D341Med (cell line): ENCODE measurements at regions not wholly inside any gene's neighbourhood (a gene's known extent, or its start where the extent isn't known, plus 50 kb on each side); places are given as distances from the start of the nearest gene placed in this dataset.

Experiments
- DNase-seq: peaks from one replicate; pipeline ENCODE4 v3.0.0; 2012; ENCODE audit warnings: low spot score

DNA sequence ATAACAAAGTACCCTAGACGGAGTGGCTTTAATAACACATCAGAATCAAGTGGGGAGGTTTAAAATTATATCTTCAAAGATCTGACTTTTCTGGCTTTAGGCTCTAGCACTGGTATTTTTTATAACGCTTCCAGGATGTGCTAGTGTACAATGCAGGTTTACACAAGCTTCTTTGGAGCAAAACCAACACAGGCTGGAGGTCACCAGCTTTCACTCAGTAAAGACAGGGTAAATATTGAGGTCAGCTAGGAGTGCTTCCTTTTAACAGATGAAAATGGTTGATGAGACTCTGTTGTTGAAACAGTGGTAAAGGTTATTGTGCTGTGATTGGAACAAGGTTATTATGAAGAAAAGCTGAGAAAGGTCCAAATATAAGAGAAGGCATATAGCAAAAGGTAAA is 414.2 kb downstream of the TAF11L14 start:
- DNase-seq = no peak

DNA sequence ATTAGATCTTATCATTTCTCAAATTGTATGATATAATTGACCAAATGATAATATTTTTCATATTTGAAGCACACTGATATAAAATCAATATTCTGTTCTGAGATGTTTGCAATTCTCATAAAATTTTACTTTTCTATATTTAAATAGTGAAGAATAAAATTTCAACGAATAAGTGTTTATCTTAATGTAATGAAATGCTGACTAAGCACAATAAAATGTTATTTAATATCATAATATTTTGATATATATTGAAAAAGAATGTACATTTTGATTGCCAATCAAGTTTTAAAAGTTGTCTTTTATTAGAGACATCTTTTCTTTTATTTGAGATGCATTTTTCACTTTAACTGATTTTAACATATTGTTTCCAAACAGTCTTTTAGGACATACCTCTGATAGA is 416.1 kb downstream of the TAF11L14 start:
- no peak for DNase-seq

DNA sequence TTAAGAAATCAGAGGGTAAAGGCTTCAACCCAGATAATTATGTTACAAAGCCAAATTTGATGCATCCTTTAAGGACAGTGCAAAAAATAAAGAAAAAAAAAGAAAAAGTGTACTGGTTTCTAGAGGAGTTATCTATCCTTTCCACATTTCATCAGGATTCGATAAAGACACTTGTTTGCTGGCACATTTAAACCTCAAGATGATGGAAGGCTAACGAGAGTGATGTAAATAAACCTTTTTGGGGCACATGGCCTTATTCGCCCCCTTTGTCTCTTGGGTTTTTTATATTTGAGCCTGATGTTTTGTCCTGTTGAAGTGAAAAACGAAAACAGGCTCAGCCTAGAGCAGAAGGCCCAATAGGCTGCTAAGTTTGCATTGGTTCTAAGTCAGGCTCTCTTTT is 416.5 kb downstream of the TAF11L14 start:
- DNase-seq = no peak

DNA sequence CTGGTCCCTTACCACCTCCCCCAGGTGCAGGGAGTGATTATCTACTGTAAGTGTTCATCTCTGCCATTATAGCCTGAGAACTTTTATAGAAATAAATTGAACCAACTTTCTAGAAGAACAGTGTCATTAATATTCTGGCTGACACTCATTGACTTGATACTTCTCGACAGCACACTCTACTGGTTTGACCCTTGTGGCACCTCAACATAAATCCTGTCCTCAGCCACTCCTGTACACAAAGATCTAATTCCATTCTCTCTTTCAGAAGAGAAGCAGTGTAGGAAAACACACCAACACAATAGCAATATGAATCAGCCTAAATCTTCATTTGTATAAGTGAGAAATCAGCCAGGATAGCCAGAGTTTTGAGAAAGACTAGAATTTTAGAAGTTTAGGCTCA is 417.7 kb downstream of the TAF11L14 start:
- DNase-seq = no peak

DNA sequence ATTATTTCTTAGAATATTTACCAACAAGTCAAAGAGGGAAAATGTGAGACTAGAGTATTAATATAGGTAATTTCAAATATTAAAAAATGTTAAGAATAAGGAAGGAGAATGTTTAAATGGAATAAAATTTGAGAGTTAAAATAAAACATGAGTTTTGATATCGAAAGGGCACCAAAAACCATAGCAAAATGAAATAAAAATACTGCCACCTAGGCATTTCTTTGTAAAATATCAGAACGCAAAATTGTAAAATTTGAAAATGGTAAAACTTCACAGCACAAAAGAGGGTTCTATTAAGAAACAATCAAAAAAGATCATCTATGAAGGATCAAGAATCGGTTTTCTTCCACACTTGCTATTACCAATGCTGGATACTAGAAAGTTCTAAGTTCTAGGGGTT is 418.3 kb downstream of the TAF11L14 start:
- no peak for DNase-seq

DNA sequence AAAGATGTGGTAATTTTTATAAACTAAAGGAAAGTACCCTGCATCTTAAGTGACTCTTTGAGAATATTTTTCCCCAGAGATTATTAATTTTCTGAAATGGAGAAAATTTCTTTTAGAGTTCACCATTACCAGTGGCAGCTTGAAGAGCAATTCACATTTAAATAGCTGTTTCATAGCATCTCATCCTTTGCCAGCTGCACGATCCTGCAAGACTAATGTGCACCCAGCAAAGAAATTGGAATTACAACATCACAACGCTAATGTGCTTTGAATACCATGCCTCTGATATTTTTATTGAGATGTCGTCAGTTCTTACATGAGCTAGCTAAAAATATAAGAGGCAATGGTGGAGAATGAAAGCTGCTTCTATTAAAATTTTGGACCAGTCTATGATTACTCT is 423.5 kb downstream of the TAF11L14 start:
- no peak for DNase-seq

DNA sequence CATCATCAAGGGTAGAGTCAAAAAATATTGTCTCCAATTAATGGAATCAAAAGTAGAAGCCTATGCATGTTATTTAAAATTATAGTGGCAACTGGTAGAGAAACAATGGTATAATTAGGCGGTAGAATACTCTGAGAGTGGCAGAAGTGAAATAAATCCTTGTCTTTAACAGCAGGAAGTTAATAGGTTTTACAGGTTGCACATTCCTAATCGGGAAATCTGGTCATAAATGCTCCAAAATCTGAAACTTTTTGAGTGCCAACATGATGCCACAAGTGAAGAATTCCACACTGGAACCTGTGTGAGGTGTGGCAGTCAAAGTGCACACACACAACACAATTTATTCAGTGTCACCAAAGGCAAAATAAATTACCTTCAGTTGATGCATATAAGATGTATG is 433.4 kb downstream of the TAF11L14 start:
- no peak for DNase-seq

DNA sequence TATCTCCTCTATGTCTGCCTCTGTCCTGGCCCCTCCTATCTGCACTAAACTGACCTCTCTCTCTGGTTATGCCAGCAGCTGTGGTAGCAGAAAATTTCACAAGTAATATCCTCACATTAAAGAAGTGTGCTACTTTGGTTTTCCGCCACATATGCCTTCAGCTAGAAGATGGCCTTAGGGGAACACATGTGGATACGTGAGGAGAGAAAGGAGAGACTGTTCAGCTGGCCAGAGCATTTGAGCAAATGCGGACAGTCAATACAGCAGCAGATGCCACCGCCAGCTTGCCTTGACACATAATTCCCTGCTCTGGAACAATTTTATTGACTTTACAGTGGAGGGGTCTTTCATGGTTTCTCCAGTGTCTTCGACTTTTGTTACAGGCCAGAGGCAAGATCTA is 434.6 kb downstream of the TAF11L14 start:
- DNase-seq = no peak

DNA sequence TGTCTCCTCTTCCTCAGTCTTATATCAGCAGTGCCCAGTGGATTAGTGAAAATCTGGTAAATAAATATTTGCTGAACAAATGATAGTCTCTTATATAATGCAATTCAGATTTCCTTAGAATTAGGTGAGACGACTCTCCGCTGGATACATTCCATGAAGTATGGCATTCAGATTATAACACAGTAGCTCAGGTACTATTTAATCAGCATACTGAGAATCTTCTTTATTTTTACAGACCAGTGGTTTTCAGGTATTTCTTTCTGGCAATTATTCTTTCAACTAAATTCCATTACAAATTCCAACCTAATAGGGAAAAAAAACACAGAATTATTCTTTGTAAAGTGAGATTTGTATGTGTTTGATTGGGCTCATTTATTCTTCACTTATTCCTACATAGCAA is 435.5 kb downstream of the TAF11L14 start:
- no peak for DNase-seq

DNA sequence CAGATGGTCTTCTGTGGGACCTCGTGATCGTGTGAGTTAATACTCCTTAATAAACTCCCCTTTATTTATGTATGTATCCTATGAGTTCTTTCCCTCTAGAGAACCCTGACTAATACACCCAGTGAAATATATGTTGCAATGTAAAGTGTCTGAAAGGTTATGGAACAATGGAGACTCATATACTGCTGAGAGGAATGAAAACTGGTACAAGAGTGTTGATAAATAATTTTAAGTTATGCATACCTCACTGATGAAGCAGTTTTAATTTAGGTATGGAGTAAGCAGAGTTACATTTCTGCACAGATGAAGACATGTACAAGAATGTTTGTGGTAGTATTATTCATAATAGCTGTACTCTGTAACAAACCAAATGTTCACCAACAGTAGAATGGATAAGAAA is 438.3 kb downstream of the TAF11L14 start:
- DNase-seq = no peak

DNA sequence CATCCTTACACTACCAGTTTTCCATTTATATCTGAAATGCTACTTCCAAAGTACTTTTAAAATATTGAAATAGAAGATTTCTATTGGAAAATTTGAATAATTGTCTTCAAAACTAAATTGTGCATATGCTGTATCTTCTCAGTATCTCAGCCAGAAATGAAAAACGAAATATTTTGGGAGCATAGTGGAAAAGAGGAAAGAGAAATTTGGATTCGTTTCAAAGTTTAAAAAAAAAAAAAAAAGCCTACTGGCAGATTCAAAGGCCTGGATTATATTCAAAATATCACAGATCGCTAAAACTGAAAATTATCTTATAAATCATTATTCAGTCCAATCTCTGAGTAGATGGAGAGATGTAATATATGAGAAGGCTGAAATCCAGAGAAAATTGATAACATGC is 440.7 kb downstream of the TAF11L14 start:
- DNase-seq = no peak

DNA sequence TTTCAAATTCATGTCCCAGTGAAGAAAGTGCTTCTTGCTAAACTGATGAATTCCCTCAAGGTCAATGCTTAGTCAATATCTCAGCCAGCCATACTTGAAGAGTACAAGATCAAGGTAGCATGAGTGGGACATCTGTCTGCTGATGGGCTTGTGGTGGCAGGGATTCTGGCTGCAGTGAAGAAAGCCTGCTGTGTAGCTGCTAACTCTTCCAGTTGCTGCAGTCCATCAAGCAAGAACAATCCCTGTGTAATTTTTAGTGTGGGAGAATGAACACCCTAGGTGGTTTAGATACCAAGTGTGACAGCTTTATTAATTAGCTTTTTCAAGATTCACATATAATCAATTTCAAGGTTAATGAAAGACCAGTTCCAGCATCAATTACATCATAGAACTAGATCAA is 443.9 kb downstream of the TAF11L14 start:
- no peak for DNase-seq

DNA sequence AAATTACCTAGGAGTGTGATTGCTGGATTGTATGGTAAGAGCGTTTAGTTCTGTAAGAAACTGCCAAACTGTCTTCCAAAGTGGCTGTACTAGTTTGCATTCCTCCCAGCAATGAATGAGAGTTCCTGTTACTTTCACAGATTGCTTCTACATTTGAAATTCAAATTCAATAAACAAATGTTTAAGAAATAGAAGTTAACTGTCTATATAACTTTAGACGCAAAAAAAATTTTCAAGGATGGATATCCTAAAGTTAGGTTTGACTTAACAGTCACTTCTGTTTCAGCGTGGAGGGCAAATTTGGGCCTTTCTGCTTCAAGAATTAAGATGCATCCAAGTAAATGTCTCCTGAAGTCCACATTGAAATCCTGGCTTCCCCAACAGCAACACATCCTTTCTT is 445.6 kb downstream of the TAF11L14 start:
- no peak for DNase-seq

DNA sequence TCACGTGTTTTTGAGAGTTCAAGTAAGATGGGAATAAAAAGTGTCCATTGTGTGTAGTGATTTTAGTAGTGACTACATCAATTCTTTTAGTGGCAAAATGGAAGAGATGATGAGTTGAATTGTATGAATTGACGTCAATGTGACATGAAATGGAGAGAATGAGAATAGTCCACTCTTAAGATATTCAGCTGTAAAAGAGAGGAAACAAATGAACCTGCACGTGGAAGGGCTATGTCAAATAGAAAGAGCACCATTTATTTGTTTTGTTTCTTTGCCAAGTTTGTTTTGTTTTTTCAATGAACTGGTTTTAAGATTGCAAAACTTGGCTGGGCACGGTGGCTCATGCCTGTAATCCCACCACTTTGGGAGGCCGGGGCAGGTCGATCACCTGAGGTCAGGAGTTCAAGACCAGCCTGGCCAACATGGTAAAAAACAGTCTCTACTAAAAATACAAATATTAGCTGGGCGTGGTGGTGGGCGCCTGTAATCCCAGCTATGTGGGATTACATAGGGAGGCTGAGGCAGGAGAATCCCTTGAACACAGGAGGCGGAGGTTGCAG is 453.8 kb downstream of the TAF11L14 start:
- no peak for DNase-seq

DNA sequence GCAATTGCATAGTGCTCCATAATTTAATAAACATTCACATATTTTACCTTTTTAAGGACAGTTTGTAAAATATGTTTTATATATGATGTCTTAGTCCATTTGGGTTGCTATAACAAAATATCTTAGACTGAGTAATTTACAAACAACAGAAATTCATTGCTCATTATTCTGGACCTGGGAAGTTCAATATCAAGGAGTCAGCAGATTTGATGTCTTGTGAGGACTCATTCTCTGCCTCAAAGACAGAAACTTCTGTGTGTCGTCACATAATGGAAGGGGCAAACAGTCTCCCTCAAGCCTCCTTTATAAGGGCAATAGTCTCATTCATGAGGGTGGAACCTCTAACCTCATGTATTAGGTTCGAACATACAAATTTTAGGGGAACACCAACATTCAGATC is 455.9 kb downstream of the TAF11L14 start:
- DNase-seq = no peak

DNA sequence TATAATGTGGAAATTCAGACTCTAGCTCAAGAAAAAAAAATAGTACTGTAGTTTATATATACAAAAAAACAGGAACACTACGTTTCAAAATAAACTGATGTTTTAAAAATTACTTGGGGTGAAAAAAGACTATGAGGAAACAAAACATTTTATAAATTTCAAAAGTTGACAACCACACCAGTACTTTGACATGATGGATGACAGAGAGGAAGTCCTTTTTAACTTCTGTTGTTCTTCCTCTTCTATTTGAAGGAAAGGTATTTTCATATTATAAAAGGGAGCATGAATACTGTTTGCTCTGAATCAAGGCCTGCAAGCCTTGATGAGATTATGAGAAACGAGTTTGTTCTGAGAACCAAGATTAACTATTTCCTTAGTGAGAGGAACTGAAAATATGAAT is 456.9 kb downstream of the TAF11L14 start:
- no peak for DNase-seq

DNA sequence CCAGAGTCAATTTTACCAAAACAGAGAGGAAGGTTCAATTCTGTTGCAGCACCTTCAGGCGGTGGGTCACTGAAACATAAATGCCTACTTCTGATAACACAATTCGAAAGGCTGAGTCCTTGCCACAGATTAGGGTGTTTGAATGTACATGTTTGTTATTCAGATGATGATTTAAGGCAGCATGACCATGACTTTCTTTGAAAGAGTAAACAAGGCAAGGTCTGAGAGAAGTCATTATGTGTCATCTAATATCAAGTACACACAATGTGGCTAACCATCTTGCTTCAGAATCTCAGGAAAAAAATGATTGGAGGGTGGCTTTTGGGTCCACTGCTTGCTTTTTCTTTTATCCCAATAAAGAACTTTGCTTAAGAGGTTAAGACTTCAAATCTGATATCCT is 457.5 kb downstream of the TAF11L14 start:
- no peak for DNase-seq

DNA sequence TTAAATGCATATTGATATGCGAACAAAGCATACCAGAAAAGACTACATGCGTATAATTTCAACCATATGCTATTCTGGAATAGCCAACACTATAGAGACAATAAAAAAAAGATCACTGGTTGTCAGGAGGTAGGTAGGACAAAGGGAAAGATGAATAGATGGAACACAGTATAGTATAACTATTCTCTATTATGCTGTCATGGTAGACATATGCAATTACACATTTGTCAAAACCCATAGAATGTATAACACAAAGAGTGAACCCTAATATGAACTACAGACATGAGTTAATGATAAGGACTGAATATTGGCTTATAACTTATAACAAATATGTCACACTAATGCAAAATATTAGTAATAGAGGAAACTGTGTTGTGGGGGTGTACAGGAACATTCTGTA is 460.8 kb downstream of the TAF11L14 start:
- no peak for DNase-seq

DNA sequence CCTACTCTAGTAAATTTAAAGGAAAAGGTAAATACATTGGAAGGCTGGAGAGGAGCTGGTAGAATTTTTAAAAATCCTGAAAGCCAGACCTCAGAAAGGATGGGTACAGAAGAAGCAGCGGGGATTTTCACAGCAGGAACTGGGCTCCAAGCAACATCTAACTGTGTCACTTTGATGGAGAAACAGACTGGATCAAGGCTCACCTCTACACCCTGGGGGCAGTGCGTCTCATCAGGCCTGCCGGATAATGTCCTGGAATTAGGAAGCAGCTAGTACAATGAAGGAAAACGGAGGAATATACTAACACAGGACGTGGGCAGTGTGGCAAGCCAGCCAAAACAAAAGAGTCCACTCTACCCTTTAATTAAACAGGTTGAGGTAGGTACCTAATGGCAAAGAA is 463.6 kb downstream of the TAF11L14 start:
- DNase-seq = no peak

DNA sequence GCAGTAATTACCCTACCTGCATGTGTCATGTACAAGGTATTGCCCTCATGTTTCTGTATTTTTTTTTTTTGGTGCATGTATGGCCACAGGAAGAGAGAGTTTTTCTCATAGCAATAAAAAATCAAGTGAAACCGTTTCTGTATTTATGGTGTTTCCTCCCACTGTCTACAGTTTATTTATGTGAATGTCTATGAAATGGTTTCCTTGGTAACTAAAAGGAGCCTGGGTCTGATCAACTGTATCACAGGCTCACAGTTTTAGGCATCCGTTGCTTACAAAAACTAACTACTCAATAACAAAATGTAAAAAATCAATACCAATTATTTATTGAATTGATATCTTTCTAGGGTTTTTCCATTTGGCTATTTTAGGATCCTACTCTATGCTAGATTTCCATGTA is 464.4 kb downstream of the TAF11L14 start:
- DNase-seq = no peak

DNA sequence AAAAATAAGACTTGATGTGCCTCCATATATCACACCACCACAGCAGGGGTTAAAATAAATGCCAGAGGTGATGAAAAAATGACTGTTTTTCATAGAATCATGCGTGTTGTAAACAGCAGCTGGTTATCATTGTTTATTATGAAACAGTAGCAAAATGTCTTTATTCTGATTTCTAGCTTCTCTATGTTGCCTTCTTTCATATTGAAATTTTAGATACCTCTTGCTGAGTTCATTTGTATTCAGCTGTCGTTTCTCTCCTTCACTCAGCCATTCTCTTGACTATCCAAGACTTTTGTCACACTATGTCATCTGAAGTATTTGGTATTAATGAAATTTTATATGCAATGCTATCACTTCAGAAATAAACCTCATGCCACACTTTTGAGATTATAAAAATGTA is 465.0 kb downstream of the TAF11L14 start:
- no peak for DNase-seq

DNA sequence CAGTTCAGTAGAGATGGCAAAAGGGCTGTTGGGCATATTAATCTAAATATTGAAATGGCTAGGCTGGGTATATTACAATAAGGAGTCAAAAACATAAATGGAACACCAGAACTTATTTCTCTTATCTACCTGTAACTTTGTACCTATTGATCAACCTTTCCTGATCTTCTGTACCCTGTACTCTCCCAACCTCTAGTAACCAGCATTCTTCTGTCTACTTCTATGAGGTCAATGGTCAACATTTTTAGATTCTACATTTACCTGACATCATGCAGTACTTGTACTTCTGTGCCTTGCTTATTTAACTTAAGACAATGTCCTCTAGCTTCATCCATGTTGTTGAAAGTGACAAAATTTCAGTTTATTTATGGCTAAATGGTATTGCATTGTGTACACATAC is 467.3 kb downstream of the TAF11L14 start:
- no peak for DNase-seq

DNA sequence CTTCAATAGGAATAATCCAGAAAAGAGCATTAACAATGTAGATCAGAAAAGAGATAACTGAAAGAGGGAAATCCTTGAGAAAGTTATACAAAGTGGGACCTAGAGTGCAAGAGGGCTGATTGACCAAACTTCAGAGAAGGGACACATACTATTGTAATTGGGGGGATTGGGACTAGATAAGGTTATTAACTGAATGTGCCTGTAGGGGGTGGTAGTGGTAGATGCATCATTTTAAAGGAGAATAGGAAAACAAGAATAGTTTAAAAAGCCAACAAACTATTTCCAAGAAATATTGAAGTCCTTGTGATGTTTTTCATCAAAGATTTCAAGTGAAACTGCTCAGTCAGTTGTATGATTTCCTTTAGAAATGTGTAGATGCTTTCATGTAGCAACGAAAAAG is 468.5 kb downstream of the TAF11L14 start:
- DNase-seq = no peak

DNA sequence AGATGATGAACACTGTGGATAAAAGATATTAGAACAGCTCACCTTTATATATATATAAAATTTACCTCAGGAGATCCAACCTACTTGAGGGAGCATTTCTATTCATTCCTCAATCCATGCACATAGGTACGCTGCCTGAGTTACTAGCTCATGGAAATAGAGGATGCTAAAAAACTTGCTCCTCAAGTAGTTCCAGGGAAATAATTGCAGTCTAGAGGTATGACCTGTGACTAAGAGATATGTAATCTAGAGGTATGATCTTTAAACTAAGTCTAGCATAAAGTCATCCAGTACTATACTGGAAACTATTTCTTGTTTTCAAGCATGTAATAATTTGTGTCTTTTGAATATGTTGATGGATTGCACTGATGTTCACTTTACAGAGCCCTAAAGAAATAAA is 471.2 kb downstream of the TAF11L14 start:
- DNase-seq = no peak

DNA sequence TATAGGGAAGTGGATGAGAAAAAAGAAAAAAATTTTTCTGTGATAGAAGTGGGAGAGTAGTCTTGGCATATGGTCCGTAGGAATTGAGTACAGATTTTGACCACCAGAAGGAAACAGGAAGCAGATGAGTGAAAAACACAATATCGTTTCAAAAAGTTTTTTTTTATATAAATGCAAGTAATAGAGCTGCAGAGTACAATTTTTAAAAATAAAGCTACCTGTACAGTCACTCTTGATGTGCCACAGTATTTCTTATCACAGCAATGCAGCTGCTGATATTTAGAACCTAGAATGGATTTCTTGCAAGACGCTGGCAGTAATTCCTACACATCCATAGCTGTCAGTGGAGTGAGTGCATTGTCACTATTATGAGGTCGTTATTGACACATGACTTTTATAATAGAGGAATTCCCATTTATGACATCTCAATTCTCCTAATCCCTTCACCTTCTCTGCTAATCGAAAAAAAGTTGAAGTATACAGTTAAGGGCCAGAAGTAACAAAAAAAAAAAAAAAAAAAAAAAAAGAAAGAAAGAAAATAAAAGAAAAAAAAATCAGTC is 477.7 kb downstream of the TAF11L14 start:
- DNase-seq = no peak
